ENCODE measurements at regions not wholly inside any gene's neighbourhood (a gene's known extent, or its start where the extent isn't known, plus 50 kb on each side); places are given as distances from the start of the nearest gene placed in this dataset.

- WGBS, 2 donors, result 59 to 94% methylated on average over 1 of the region's 1 CpG
- Histone ChIP-seq H3K9me3 (no peaks in the 10 kb centered on the region), H3K36me3 (no peaks in the 10 kb centered on the region), H3K27me3 (no peaks in the 10 kb centered on the region), H3K4me3 (no peak overlapping the region), H3K4me1 (no peaks in the 10 kb centered on the region), H3K27ac (no peak overlapping the region)
- intact Hi-C loops (cut with DNase I), result no loop called here
- DNase-seq, result no peak
- TF ChIP-seq POLR2A (IDR thresholded peaks at IDR 0.05), result no peak
- no peak for TF ChIP-seq CTCF (IDR thresholded peaks at IDR 0.05)
Measured at GRCh38 chr2:154945984-154946383, 247.5 kb downstream of the KCNJ3 start.

- intact Hi-C loops (cut with DNase I), result no loop called here
- H3K9me3 ChIP-seq, result no peaks in the 10 kb centered on the region
- no peaks in the 10 kb centered on the region for H3K36me3 ChIP-seq
- TF ChIP-seq CTCF (IDR thresholded peaks at IDR 0.05) (no peak), POLR2A (IDR thresholded peaks at IDR 0.05) (no peak)
- H3K4me1 ChIP-seq, result no peaks in the 10 kb centered on the region
- H3K27me3 ChIP-seq, result no peaks in the 10 kb centered on the region
- H3K4me3 ChIP-seq, result no peak overlapping the region
- no peak overlapping the region for H3K27ac ChIP-seq
- no peak for DNase-seq
Measured at GRCh38 chr2:154941379-154941778, 242.9 kb downstream of the KCNJ3 start.

- Histone ChIP-seq H3K27ac (no peak overlapping the region), H3K27me3 (no peaks in the 10 kb centered on the region), H3K4me1 (no peaks in the 10 kb centered on the region), H3K4me3 (no peak overlapping the region), H3K36me3 (no peaks in the 10 kb centered on the region), H3K9me3 (no peaks in the 10 kb centered on the region)
- WGBS, 2 donors, result 77 to 94% methylated on average over 1 of the region's 1 CpG
- no peak for DNase-seq
- TF ChIP-seq POLR2A (IDR thresholded peaks at IDR 0.05), result no peak
- no peak for TF ChIP-seq CTCF (IDR thresholded peaks at IDR 0.05)
- intact Hi-C loops (cut with DNase I), result no loop called here
Measured at GRCh38 chr2:154934213-154934612, 235.7 kb downstream of the KCNJ3 start.

GRCh38 chr2:154924531-154924930 lies 226.0 kb downstream of the KCNJ3 start:
- intact Hi-C loops (cut with DNase I), result no loop called here
- Histone ChIP-seq H3K27ac (no peak overlapping the region), H3K27me3 (no peaks in the 10 kb centered on the region), H3K4me1 (no peaks in the 10 kb centered on the region), H3K36me3 (no peaks in the 10 kb centered on the region), H3K4me3 (no peak overlapping the region), H3K9me3 (no peaks in the 10 kb centered on the region)
- no peak for TF ChIP-seq POLR2A (IDR thresholded peaks at IDR 0.05)
- no peak for TF ChIP-seq CTCF (IDR thresholded peaks at IDR 0.05)
- DNase-seq, result no peak
- WGBS, 2 donors, result 60 to 90% methylated on average over 1 to 2 of the region's 3 CpGs

- WGBS, 2 donors, result 56 to 57% methylated on average over 3 of the region's 3 CpGs
- intact Hi-C loops (cut with DNase I), result no loop called here
- Histone ChIP-seq H3K27ac (no peak overlapping the region), H3K9me3 (no peaks in the 10 kb centered on the region), H3K4me1 (no peaks in the 10 kb centered on the region), H3K4me3 (no peak overlapping the region), H3K36me3 (no peaks in the 10 kb centered on the region), H3K27me3 (no peaks in the 10 kb centered on the region)
- TF ChIP-seq POLR2A (IDR thresholded peaks at IDR 0.05) (no peak), CTCF (IDR thresholded peaks at IDR 0.05) (no peak)
- no peak for DNase-seq
Measured at GRCh38 chr2:154914561-154914960, 216.1 kb downstream of the KCNJ3 start.
